ENCODE measurements at regions not wholly inside any gene's neighbourhood (a gene's known extent, or its start where the extent isn't known, plus 50 kb on each side); places are given as distances from the start of the nearest gene placed in this dataset.

DNA sequence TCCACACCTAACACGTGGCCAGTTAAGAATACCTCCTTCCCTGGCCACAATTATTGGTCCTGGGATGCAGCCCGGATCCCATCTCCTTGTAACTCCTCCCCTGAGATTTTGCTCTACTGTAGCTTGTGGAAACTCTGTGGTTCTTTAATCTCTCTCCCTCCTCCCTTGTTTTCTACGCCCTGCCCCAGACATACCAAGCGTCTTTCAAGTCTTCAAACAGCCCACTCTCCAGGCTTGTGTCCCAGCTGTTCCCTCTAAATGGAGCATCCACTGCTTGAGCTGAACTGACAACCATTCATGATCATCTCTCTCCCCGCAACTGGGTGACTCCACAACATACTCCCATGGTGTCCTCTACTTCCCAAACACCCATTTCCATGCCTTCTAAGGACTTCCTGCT, 111.6 kb downstream of the SIPA1L2 start:
- TF ChIP-seq, protein P1, sequence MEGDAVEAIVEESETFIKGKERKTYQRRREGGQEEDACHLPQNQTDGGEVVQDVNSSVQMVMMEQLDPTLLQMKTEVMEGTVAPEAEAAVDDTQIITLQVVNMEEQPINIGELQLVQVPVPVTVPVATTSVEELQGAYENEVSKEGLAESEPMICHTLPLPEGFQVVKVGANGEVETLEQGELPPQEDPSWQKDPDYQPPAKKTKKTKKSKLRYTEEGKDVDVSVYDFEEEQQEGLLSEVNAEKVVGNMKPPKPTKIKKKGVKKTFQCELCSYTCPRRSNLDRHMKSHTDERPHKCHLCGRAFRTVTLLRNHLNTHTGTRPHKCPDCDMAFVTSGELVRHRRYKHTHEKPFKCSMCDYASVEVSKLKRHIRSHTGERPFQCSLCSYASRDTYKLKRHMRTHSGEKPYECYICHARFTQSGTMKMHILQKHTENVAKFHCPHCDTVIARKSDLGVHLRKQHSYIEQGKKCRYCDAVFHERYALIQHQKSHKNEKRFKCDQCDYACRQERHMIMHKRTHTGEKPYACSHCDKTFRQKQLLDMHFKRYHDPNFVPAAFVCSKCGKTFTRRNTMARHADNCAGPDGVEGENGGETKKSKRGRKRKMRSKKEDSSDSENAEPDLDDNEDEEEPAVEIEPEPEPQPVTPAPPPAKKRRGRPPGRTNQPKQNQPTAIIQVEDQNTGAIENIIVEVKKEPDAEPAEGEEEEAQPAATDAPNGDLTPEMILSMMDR (conservative IDR thresholded peaks at IDR 0.05) = no peak
- TF ChIP-seq ZFX (IDR thresholded peaks at IDR 0.05) = no peak

Measured in C4-2B (cell line).